ENCODE measurements at regions not wholly inside any gene's neighbourhood (a gene's known extent, or its start where the extent isn't known, plus 50 kb on each side); places are given as distances from the start of the nearest gene placed in this dataset.

- Histone ChIP-seq H3K27ac (no peak overlapping the region), H3K9me3 (no peaks in the 10 kb centered on the region), H3K27me3 (no peaks in the 10 kb centered on the region), H3K4me3 (no peak overlapping the region), H3K36me3 (no peaks in the 10 kb centered on the region), H3K4me1 (no peaks in the 10 kb centered on the region)
- intact Hi-C loops (cut with DNase I; ENCODE audit: low total_unique reads), result no loop called here
- TF ChIP-seq POLR2A (IDR thresholded peaks at IDR 0.05) (no peak), CTCF (IDR thresholded peaks at IDR 0.05 in 4 of 5, conservative IDR thresholded peaks at IDR 0.05 in 1 of 5) (no peak)
- DNase-seq (no peak), ATAC-seq (no peak)
- in situ Hi-C loops (cut with MboI; ENCODE audit: low sequenced_read_pairs in 4 of 4), result loop anchor here in 2 of 4 donors (25.0 kb wide), 1 partner anchor 499 kb away; no protein-coding TSS in a partner anchor
Measured at GRCh38 chr5:167712986-167713585, 578.4 kb upstream of the WWC1 start.

- Histone ChIP-seq H3K4me1 (no peaks in the 10 kb centered on the region), H3K27ac (no peak overlapping the region), H3K36me3 (no peaks in the 10 kb centered on the region), H3K27me3 (no peaks in the 10 kb centered on the region), H3K9me3 (no peaks in the 10 kb centered on the region), H3K4me3 (no peak overlapping the region)
- intact Hi-C loops (cut with DNase I; ENCODE audit: low total_unique reads) (no loop called here), in situ Hi-C loops (cut with MboI; ENCODE audit: low sequenced_read_pairs in 4 of 4) (loop anchor here in 2 of 4 donors (25.0 kb wide), 1 partner anchor 498 kb away; no protein-coding TSS in a partner anchor)
- DNase-seq (no peak), ATAC-seq (no peak)
- TF ChIP-seq CTCF (IDR thresholded peaks at IDR 0.05 in 4 of 5, conservative IDR thresholded peaks at IDR 0.05 in 1 of 5) (no peak), POLR2A (IDR thresholded peaks at IDR 0.05) (no peak)
Measured at GRCh38 chr5:167713896-167714295, 577.5 kb upstream of the WWC1 start.

GRCh38 chr5:167716126-167716775, 575.2 kb upstream of the WWC1 start:
- no peaks in the 10 kb centered on the region for H3K4me1 ChIP-seq
- no peak overlapping the region for H3K27ac ChIP-seq
- no peak overlapping the region for H3K4me3 ChIP-seq
- ATAC-seq, result no peak
- no peaks in the 10 kb centered on the region for H3K36me3 ChIP-seq
- no peak for DNase-seq
- no peaks in the 10 kb centered on the region for H3K27me3 ChIP-seq
- TF ChIP-seq POLR2A (IDR thresholded peaks at IDR 0.05), result no peak
- no peak for TF ChIP-seq CTCF (IDR thresholded peaks at IDR 0.05 in 4 of 5, conservative IDR thresholded peaks at IDR 0.05 in 1 of 5)
- no peaks in the 10 kb centered on the region for H3K9me3 ChIP-seq
- in situ Hi-C loops (cut with MboI; ENCODE audit: low sequenced_read_pairs in 4 of 4), result loop anchor here in 2 of 4 donors (25.0 kb wide), 1 partner anchor 496 kb away; no protein-coding TSS in a partner anchor
- intact Hi-C loops (cut with DNase I; ENCODE audit: low total_unique reads), result no loop called here

- H3K27me3 ChIP-seq, result no peaks in the 10 kb centered on the region
- no peak for TF ChIP-seq CTCF (IDR thresholded peaks at IDR 0.05 in 4 of 5, conservative IDR thresholded peaks at IDR 0.05 in 1 of 5)
- TF ChIP-seq POLR2A (IDR thresholded peaks at IDR 0.05), result no peak
- no peak for DNase-seq
- no peak overlapping the region for H3K27ac ChIP-seq
- intact Hi-C loops (cut with DNase I; ENCODE audit: low total_unique reads), result loop anchor here (5.0 kb wide), 1 partner anchor 502 kb away; no protein-coding TSS in a partner anchor
- H3K4me1 ChIP-seq, result no peaks in the 10 kb centered on the region
- ATAC-seq, result no peak
- no peaks in the 10 kb centered on the region for H3K9me3 ChIP-seq
- in situ Hi-C loops (cut with MboI; ENCODE audit: low sequenced_read_pairs in 4 of 4), result loop anchor here in 3 of 4 donors (10.0 to 25.0 kb wide), 2 partner anchors 492 to 495 kb away; no protein-coding TSS in a partner anchor
- H3K36me3 ChIP-seq, result no peaks in the 10 kb centered on the region
- no peak overlapping the region for H3K4me3 ChIP-seq
Measured at GRCh38 chr5:167720259-167720658, 571.2 kb upstream of the WWC1 start.

All from gastrocnemius medialis (tissue), 4 donors.